ENCODE measurements at regions not wholly inside any gene's neighbourhood (a gene's known extent, or its start where the extent isn't known, plus 50 kb on each side); places are given as distances from the start of the nearest gene placed in this dataset.

DNA sequence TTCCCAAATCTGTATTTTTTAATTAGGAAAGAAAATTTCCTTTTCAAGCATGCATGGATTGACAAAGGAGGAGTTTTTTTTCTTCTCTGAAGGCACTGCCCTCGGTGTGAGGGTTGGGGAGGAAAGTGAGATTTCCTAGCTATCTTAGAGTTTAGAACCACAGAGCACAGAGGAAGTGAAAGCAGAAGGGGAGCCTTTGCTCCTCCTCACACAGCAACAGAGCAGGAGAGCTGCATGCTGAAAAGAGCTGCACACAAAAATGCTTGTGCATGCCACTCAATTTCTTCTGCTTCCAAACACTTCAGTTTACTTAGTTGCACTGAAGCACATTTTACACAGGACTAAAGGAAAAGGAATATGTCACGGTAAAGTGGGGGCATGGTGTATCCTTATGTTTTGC lies 308.1 kb downstream of the GPATCH2 start:
- WGBS (ENCODE audit: missing lambda C conversion rate), result 26% methylated on average over 2 of the region's 2 CpGs
- H3K4me2 ChIP-seq, result no peak overlapping the region
- ATAC-seq, result no peak

DNA sequence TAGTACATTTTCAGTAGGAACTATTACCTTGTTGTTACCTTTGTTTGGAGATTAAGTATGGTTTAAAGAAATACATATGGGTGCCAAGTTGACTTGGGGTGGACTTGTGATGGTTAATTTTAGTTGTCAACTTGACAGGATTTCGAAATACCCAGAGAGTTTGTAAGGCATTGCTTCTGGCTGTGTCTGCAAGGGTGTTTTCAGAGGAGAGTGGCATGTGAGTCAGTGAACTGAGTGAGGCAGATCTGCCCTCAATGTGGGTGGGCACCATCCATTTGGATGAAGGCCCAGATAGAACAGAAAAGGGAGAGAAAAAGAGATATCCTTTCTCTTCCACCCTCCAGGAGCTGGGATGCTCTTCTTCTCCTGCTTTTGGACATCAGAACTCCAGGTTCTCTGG lies 315.5 kb downstream of the GPATCH2 start:
- no peak overlapping the region for H3K27ac ChIP-seq
- WGBS (ENCODE audit: missing lambda C conversion rate), result 0% methylated on average over 1 of the region's 1 CpG
- no peak for FAIRE-seq
- no peak for ATAC-seq
- DNase-seq (ENCODE audit: low read depth in 1 of 2, low spot score in 1 of 2), result no peak
- ChIA-PET CTCF (no interaction called here), POLR2A (no interaction called here)
- H3K4me3 ChIP-seq, result no peak overlapping the region
- no peaks in the 10 kb centered on the region for H3K4me1 ChIP-seq
- no peaks in the 10 kb centered on the region for H3K9me3 ChIP-seq
- no peak overlapping the region for H3K4me2 ChIP-seq
- no peak for TF ChIP-seq HOXB13 (CRISPR knock-in tag; IDR thresholded peaks at IDR 0.05; ENCODE audit: low read depth)
- no peak for TF ChIP-seq MYC (IDR thresholded peaks at IDR 0.05; ENCODE audit: borderline replicate concordance, low read length)
- TF ChIP-seq SREBF2 (IDR thresholded peaks at IDR 0.05), result no peak
- no peak for TF ChIP-seq RCOR1 (IDR thresholded peaks at IDR 0.05; ENCODE audit: low read depth, low read length)
- no peak for TF ChIP-seq EP300 (IDR thresholded peaks at IDR 0.05)
- TF ChIP-seq USF2 (IDR thresholded peaks at IDR 0.05), result no peak
- TF ChIP-seq HEYL (CRISPR knock-in tag; IDR thresholded peaks at IDR 0.05), result no peak
- no peak for TF ChIP-seq HOXA7 (CRISPR knock-in tag; IDR thresholded peaks at IDR 0.05)
- no peak for TF ChIP-seq EHF (CRISPR knock-in tag; IDR thresholded peaks at IDR 0.05)
- no peak for TF ChIP-seq CEBPB (IDR thresholded peaks at IDR 0.05)
- TF ChIP-seq MAZ (IDR thresholded peaks at IDR 0.05; ENCODE audit: borderline replicate concordance, low read depth, low read length), result no peak
- no peak for TF ChIP-seq BHLHE40 (IDR thresholded peaks at IDR 0.05; ENCODE audit: low read depth, low read length)
- TF ChIP-seq HDAC2 (IDR thresholded peaks at IDR 0.05), result no peak
- TF ChIP-seq RAD21 (conservative IDR thresholded peaks at IDR 0.05 in 1 of 2, IDR thresholded peaks at IDR 0.05 in 1 of 2), result no peak
- TF ChIP-seq JUN (IDR thresholded peaks at IDR 0.05), result no peak
- TF ChIP-seq, protein P1, sequence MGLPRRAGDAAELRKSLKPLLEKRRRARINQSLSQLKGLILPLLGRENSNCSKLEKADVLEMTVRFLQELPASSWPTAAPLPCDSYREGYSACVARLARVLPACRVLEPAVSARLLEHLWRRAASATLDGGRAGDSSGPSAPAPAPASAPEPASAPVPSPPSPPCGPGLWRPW (IDR thresholded peaks at IDR 0.05), result no peak
- TF ChIP-seq ESRRA (IDR thresholded peaks at IDR 0.05; ENCODE audit: borderline replicate concordance, low read length), result no peak
- no peak for TF ChIP-seq JUNB (IDR thresholded peaks at IDR 0.05)
- no peak for TF ChIP-seq EHMT2 (IDR thresholded peaks at IDR 0.05; ENCODE audit: low read depth)

More for the DNA sequence above, 308.1 kb downstream of the GPATCH2 start:
- no peak for DNase-seq (ENCODE audit: low read depth in 1 of 2, low spot score in 1 of 2)
- FAIRE-seq, result no peak
- POLR2A ChIA-PET, result no interaction called here
- TF ChIP-seq NFE2L2 (conservative IDR thresholded peaks at IDR 0.05; ENCODE audit: low read length) (no peak), FOSB (CRISPR knock-in tag; IDR thresholded peaks at IDR 0.05) (no peak), CEBPB (IDR thresholded peaks at IDR 0.05) (no peak), ESRRA (IDR thresholded peaks at IDR 0.05; ENCODE audit: borderline replicate concordance, low read length) (no peak), EP300 (IDR thresholded peaks at IDR 0.05) (no peak), KDM5A (IDR thresholded peaks at IDR 0.05) (no peak), ZC3H11A (IDR thresholded peaks at IDR 0.05) (no peak), RARB (CRISPR knock-in tag; IDR thresholded peaks at IDR 0.05) (no peak), SREBF2 (IDR thresholded peaks at IDR 0.05) (no peak), SMC3 (IDR thresholded peaks at IDR 0.05) (no peak), TFCP2L1 (CRISPR knock-in tag; IDR thresholded peaks at IDR 0.05) (no peak), RNF2 (IDR thresholded peaks at IDR 0.05; ENCODE audit: borderline replicate concordance, low read depth) (no peak)
- TF ChIP-seq, protein P2, sequence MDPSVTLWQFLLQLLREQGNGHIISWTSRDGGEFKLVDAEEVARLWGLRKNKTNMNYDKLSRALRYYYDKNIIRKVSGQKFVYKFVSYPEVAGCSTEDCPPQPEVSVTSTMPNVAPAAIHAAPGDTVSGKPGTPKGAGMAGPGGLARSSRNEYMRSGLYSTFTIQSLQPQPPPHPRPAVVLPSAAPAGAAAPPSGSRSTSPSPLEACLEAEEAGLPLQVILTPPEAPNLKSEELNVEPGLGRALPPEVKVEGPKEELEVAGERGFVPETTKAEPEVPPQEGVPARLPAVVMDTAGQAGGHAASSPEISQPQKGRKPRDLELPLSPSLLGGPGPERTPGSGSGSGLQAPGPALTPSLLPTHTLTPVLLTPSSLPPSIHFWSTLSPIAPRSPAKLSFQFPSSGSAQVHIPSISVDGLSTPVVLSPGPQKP (IDR thresholded peaks at IDR 0.05; ENCODE audit: low read depth, low read length), result no peak
- H3K9me3 ChIP-seq, result no peaks in the 10 kb centered on the region
- no peak overlapping the region for H3K27ac ChIP-seq
- CTCF ChIA-PET, result interaction anchor here (0.6 kb wide), 1 partner anchor 14 kb away, joined by 3 read pairs; no protein-coding TSS in a partner anchor
- no peaks in the 10 kb centered on the region for H3K4me1 ChIP-seq
- H3K4me3 ChIP-seq, result no peak overlapping the region

Data from A549 (cell line).